ENCODE measurements at regions not wholly inside any gene's neighbourhood (a gene's known extent, or its start where the extent isn't known, plus 50 kb on each side); places are given as distances from the start of the nearest gene placed in this dataset.

GRCh38 chr11:92524542-92524941 is 299.9 kb downstream of the FAT3 start:
- TF ChIP-seq CTCF (IDR thresholded peaks at IDR 0.05; ENCODE audit: low read depth, low read length, missing control alignments): no peak
- no peak for DNase-seq (ENCODE audit: low read depth)
- H3K4me3 ChIP-seq (ENCODE audit: low read depth, low read length): no peak overlapping the region
- in situ Hi-C loops (cut with HindIII; ENCODE audit: low sequenced_read_pairs): no loop called here

GRCh38 chr11:92527467-92527866 is 302.8 kb downstream of the FAT3 start:
- TF ChIP-seq CTCF (IDR thresholded peaks at IDR 0.05; ENCODE audit: low read depth, low read length, missing control alignments): peak; percentile 17
- DNase-seq (ENCODE audit: low read depth): no peak
- no peak overlapping the region for H3K4me3 ChIP-seq (ENCODE audit: low read depth, low read length)
- in situ Hi-C loops (cut with HindIII; ENCODE audit: low sequenced_read_pairs): no loop called here

DNA sequence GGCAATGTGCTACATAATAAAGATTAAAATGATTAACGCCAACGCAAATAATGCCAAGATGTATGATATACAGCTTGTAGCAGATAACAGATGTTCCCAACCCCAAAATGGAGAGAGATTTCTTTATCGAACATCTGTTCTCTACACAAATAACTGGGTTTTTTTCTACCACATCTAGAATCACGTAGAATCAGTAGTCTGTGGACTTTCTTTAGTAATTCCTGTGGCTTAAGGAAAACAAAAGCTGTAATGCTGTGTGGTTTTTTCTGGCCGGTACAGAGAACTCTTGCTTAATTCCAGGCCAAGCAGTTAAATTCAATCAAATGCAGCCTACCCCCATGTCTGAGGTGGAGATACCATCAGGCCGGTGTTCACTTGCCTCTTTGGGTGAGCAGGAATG is 303.4 kb downstream of the FAT3 start:
- in situ Hi-C loops (cut with HindIII; ENCODE audit: low sequenced_read_pairs): no loop called here
- no peak overlapping the region for H3K4me3 ChIP-seq (ENCODE audit: low read depth, low read length)

GRCh38 chr11:92531065-92531739 is 306.6 kb downstream of the FAT3 start:
- in situ Hi-C loops (cut with HindIII; ENCODE audit: low sequenced_read_pairs): no loop called here
- no peak overlapping the region for H3K4me3 ChIP-seq (ENCODE audit: low read depth, low read length)
- no peak for TF ChIP-seq CTCF (IDR thresholded peaks at IDR 0.05; ENCODE audit: low read depth, low read length, missing control alignments)
- no peak for DNase-seq (ENCODE audit: low read depth)

More for the DNA sequence above, 303.4 kb downstream of the FAT3 start:
- TF ChIP-seq CTCF (IDR thresholded peaks at IDR 0.05; ENCODE audit: low read depth, low read length, missing control alignments): no peak
- peak; percentile 83 for DNase-seq (ENCODE audit: low read depth)

- no peak overlapping the region for H3K4me3 ChIP-seq (ENCODE audit: low read depth, low read length)
- in situ Hi-C loops (cut with HindIII; ENCODE audit: low sequenced_read_pairs): no loop called here
- no peak for DNase-seq (ENCODE audit: low read depth)
- TF ChIP-seq CTCF (IDR thresholded peaks at IDR 0.05; ENCODE audit: low read depth, low read length, missing control alignments): no peak
Observed at GRCh38 chr11:92533657-92534335, 309.2 kb downstream of the FAT3 start.

- no peak for DNase-seq (ENCODE audit: low read depth)
- no peak overlapping the region for H3K4me3 ChIP-seq (ENCODE audit: low read depth, low read length)
- no peak for TF ChIP-seq CTCF (IDR thresholded peaks at IDR 0.05; ENCODE audit: low read depth, low read length, missing control alignments)
- in situ Hi-C loops (cut with HindIII; ENCODE audit: low sequenced_read_pairs): no loop called here
Observed at GRCh38 chr11:92536883-92537282, 312.3 kb downstream of the FAT3 start.
